Body of pancreas (tissue), 4 donors: ENCODE measurements at regions not wholly inside any gene's neighbourhood (a gene's known extent, or its start where the extent isn't known, plus 50 kb on each side); places are given as distances from the start of the nearest gene placed in this dataset.

Experiments
- ATAC-seq: fragments of 150-250 bp; one replicate; pipeline ENCODE4 v1.9.1; 2016
- DNase-seq, 4 donors: peaks; one replicate each; pipeline ENCODE4 v3.0.0-alpha.2; 2019
- H3K27ac ChIP-seq, 4 donors: fragments of 200-600 bp; sonication (generic); 1 replicate in 3 of 4; 2 replicates in 1 of 4; pipeline versions ENCODE4 v1.5.1 to v1.6.1; 2016 to 2019; ENCODE audit warnings: mild to moderate bottlenecking in 1 of 4, mixed read lengths in 1 of 4, moderate library complexity in 1 of 4
- H3K27me3 ChIP-seq, 2 donors: fragments of 200-600 bp; sonication (generic); one replicate each; pipeline ENCODE4 v1.6.0; 2016; ENCODE audit warnings: mild to moderate bottlenecking in 1 of 2
- H3K36me3 ChIP-seq, 2 donors: fragments of 200-600 bp; sonication (generic); replicated peaks in 1 of 2; 2 replicates each; pipeline ENCODE4 v1.5.1; 2016; ENCODE audit warnings: low read depth in 2 of 2; ENCODE audit not compliant: insufficient read depth in 1 of 2
- H3K4me1 ChIP-seq: fragments of 200-600 bp; sonication (generic); one replicate; pipeline ENCODE4 v1.6.0; 2016
- H3K4me3 ChIP-seq, 2 donors: fragments of 200-600 bp; sonication (generic); 1 replicate in 1 of 2; 2 replicates in 1 of 2; pipeline ENCODE4 v1.5.1; 2016 to 2019
- H3K9me3 ChIP-seq, 3 donors: fragments of 200-600 bp; sonication (generic); 1 replicate in 2 of 3; 2 replicates in 1 of 3; pipeline ENCODE4 v1.5.1; 2016
- POLR2A ChIP-seq, 3 donors: fragments of 450-650 bp; IDR thresholded peaks; one replicate each; pipeline ENCODE4 v1.6.1; 2016; ENCODE audit warnings: antibody characterized with exemption in 3 of 3, mild to moderate bottlenecking in 2 of 3
- WGBS, 2 donors: methylation state at CpG; one replicate each; pipeline ENCODE4 v1.1.5; 2017; 5-methylcytosine and 5-hydroxymethylcytosine counted together
- intact Hi-C: fragments of 100-400 bp; cut with DNase I; formaldehyde crosslinking; loops from one replicate; pipeline ENCODE4 v1.15.1; 2023
- TF ChIP-seq, protein P1 (sequence below), 7 experiments: fragments of 450-650 bp in 4 of 7; fragments of 200-600 bp in 3 of 7; sonication (generic) in 3 of 7; IDR thresholded peaks; one replicate each; pipeline ENCODE4 v1.5.1; 2016 to 2019; ENCODE audit warnings: antibody characterized with exemption in 7 of 7

GRCh38 chr9:84403288-84403687, 62.7 kb upstream of the SLC28A3 start:
- ATAC-seq, result peak; percentile 35
- WGBS, 2 donors, result 45 to 56% methylated on average over 3 of the region's 3 CpGs
- intact Hi-C loops, result no loop called here

GRCh38 chr9:84404095-84404686, 63.6 kb upstream of the SLC28A3 start:
- H3K9me3 ChIP-seq, result no peaks in the 10 kb centered on the region
- intact Hi-C loops, result no loop called here
- no peaks in the 10 kb centered on the region for H3K27me3 ChIP-seq
- H3K4me1 ChIP-seq, result no peaks in the 10 kb centered on the region
- H3K27ac ChIP-seq, result no peak overlapping the region
- DNase-seq (no peak), ATAC-seq (no peak)
- 41 to 43% methylated on average over 8 of the region's 8 CpGs for WGBS, 2 donors
- TF ChIP-seq, protein P1, sequence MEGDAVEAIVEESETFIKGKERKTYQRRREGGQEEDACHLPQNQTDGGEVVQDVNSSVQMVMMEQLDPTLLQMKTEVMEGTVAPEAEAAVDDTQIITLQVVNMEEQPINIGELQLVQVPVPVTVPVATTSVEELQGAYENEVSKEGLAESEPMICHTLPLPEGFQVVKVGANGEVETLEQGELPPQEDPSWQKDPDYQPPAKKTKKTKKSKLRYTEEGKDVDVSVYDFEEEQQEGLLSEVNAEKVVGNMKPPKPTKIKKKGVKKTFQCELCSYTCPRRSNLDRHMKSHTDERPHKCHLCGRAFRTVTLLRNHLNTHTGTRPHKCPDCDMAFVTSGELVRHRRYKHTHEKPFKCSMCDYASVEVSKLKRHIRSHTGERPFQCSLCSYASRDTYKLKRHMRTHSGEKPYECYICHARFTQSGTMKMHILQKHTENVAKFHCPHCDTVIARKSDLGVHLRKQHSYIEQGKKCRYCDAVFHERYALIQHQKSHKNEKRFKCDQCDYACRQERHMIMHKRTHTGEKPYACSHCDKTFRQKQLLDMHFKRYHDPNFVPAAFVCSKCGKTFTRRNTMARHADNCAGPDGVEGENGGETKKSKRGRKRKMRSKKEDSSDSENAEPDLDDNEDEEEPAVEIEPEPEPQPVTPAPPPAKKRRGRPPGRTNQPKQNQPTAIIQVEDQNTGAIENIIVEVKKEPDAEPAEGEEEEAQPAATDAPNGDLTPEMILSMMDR (IDR thresholded peaks at IDR 0.05), result peak; percentile 12 to 43 (median 37)
- no peak for TF ChIP-seq POLR2A (IDR thresholded peaks at IDR 0.05)
- no peaks in the 10 kb centered on the region for H3K36me3 ChIP-seq
- no peak overlapping the region for H3K4me3 ChIP-seq

More at GRCh38 chr9:84403288-84403687, 62.7 kb upstream of the SLC28A3 start:
- Histone ChIP-seq H3K9me3 (no peaks in the 10 kb centered on the region), H3K4me3 (no peak overlapping the region), H3K27ac (no peak overlapping the region), H3K27me3 (no peaks in the 10 kb centered on the region), H3K4me1 (no peaks in the 10 kb centered on the region), H3K36me3 (no peaks in the 10 kb centered on the region)
- no peak for DNase-seq
- no peak for TF ChIP-seq POLR2A (IDR thresholded peaks at IDR 0.05)
- TF ChIP-seq, protein P1 (IDR thresholded peaks at IDR 0.05), result no peak

- no peak for TF ChIP-seq POLR2A (IDR thresholded peaks at IDR 0.05)
- TF ChIP-seq, protein P1 (IDR thresholded peaks at IDR 0.05), result no peak
- intact Hi-C loops, result no loop called here
- DNase-seq, result no peak
Measured at GRCh38 chr9:84405667-84406066, 65.1 kb upstream of the SLC28A3 start.

GRCh38 chr9:84408416-84408815, 67.9 kb upstream of the SLC28A3 start:
- no peak for TF ChIP-seq POLR2A (IDR thresholded peaks at IDR 0.05)
- TF ChIP-seq, protein P1 (IDR thresholded peaks at IDR 0.05), result no peak
- Histone ChIP-seq H3K9me3 (no peaks in the 10 kb centered on the region), H3K36me3 (no peaks in the 10 kb centered on the region), H3K27ac (no peak overlapping the region), H3K4me3 (no peak overlapping the region), H3K4me1 (no peaks in the 10 kb centered on the region), H3K27me3 (no peaks in the 10 kb centered on the region)
- ATAC-seq (no peak), DNase-seq (no peak)
- intact Hi-C loops, result no loop called here
- WGBS, 2 donors, result 91 to 93% methylated on average over 10 to 34 of the region's 34 CpGs

More at GRCh38 chr9:84405667-84406066, 65.1 kb upstream of the SLC28A3 start:
- ATAC-seq, result no peak
- H3K9me3 ChIP-seq, result no peaks in the 10 kb centered on the region
- H3K4me3 ChIP-seq, result no peak overlapping the region
- H3K4me1 ChIP-seq, result no peaks in the 10 kb centered on the region
- WGBS, 2 donors, result 89 to 95% methylated on average over 4 of the region's 4 CpGs
- H3K27ac ChIP-seq, result no peak overlapping the region
- H3K27me3 ChIP-seq, result no peaks in the 10 kb centered on the region
- no peaks in the 10 kb centered on the region for H3K36me3 ChIP-seq

GRCh38 chr9:84411683-84412267, 71.2 kb upstream of the SLC28A3 start:
- no peak for DNase-seq
- no peaks in the 10 kb centered on the region for H3K4me1 ChIP-seq
- peak overlapping the region in 3 of 4 donors; percentile 25 to 52 (median 31) for H3K27ac ChIP-seq
- TF ChIP-seq, protein P1 (IDR thresholded peaks at IDR 0.05), result no peak
- TF ChIP-seq POLR2A (IDR thresholded peaks at IDR 0.05), result no peak
- 53 to 56% methylated on average over 6 of the region's 6 CpGs for WGBS, 2 donors
- H3K9me3 ChIP-seq, result no peaks in the 10 kb centered on the region
- H3K4me3 ChIP-seq, result no peak overlapping the region
- peak; percentile 38 for ATAC-seq
- H3K27me3 ChIP-seq, result no peaks in the 10 kb centered on the region
- intact Hi-C loops, result no loop called here
- H3K36me3 ChIP-seq, result no peaks in the 10 kb centered on the region
